Astrocyte of the cerebellum (primary cell): ENCODE measurements at regions not wholly inside any gene's neighbourhood (a gene's known extent, or its start where the extent isn't known, plus 50 kb on each side); places are given as distances from the start of the nearest gene placed in this dataset.

Experiments
- DNase-seq: peaks from one replicate; pipeline ENCODE4 v3.0.0-alpha.2; 2011; ENCODE audit warnings: low read depth
- H3K4me3 ChIP-seq: 2 replicates; pipeline ENCODE4 v1.5.1; 2011; ENCODE audit warnings: mild to moderate bottlenecking, low read depth, low read length, moderate library complexity
- CTCF ChIP-seq: IDR thresholded peaks from 2 replicates; pipeline ENCODE4 v1.5.1; 2012; ENCODE audit warnings: low read length, low read depth, moderate library complexity, mild to moderate bottlenecking; ENCODE audit errors: missing control alignments
- in situ Hi-C: cut with HindIII; loops from 2 replicates; pipeline ENCODE4 v1.10.0; 2017; ENCODE audit warnings: low sequenced_read_pairs

- in situ Hi-C loops, result no loop called here
- no peak overlapping the region for H3K4me3 ChIP-seq
- DNase-seq, result no peak
- no peak for TF ChIP-seq CTCF
Observed at GRCh38 chr16:6103561-6103960, 1006.0 kb upstream of the EEF2KMT start.

GRCh38 chr16:6099102-6099501, 1001.5 kb upstream of the EEF2KMT start:
- no peak for DNase-seq
- in situ Hi-C loops, result no loop called here
- no peak overlapping the region for H3K4me3 ChIP-seq
- TF ChIP-seq CTCF, result no peak

- no peak for DNase-seq
- in situ Hi-C loops, result no loop called here
- no peak overlapping the region for H3K4me3 ChIP-seq
- TF ChIP-seq CTCF, result no peak
Observed at GRCh38 chr16:6096931-6097670, 999.5 kb upstream of the EEF2KMT start.

GRCh38 chr16:6095414-6095813, 997.8 kb upstream of the EEF2KMT start:
- in situ Hi-C loops, result no loop called here
- no peak for DNase-seq
- no peak for TF ChIP-seq CTCF
- no peak overlapping the region for H3K4me3 ChIP-seq

GRCh38 chr16:6091021-6091420, 993.4 kb upstream of the EEF2KMT start:
- no peak overlapping the region for H3K4me3 ChIP-seq
- DNase-seq, result no peak
- no peak for TF ChIP-seq CTCF
- in situ Hi-C loops, result no loop called here

GRCh38 chr16:6081320-6081976, 983.9 kb upstream of the EEF2KMT start:
- no peak overlapping the region for H3K4me3 ChIP-seq
- in situ Hi-C loops, result no loop called here
- DNase-seq, result peak; percentile 4
- TF ChIP-seq CTCF, result peak; percentile 80
